ENCODE measurements at regions not wholly inside any gene's neighbourhood (a gene's known extent, or its start where the extent isn't known, plus 50 kb on each side); places are given as distances from the start of the nearest gene placed in this dataset.

DNA sequence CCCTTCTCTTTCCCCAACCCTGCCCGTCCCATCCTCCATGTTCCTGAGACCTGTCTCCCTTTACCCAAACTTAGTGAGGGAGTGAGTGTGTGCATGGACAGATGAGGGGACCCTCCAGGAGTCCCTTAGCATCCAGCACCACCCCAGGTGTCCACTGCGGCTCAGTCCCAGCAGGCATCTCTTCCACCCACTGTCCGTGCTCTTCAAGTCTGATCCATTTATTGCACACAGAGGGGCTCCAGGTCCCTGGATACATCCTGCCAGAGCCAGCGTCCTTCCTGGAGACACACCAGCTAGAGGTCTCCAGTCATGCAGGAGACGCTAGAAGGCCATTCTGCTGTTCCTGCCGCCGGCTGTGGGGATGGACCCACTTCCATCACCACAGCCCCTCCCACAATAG lies 239.2 kb downstream of the ADGRD1 start:
- TF ChIP-seq, protein P1, sequence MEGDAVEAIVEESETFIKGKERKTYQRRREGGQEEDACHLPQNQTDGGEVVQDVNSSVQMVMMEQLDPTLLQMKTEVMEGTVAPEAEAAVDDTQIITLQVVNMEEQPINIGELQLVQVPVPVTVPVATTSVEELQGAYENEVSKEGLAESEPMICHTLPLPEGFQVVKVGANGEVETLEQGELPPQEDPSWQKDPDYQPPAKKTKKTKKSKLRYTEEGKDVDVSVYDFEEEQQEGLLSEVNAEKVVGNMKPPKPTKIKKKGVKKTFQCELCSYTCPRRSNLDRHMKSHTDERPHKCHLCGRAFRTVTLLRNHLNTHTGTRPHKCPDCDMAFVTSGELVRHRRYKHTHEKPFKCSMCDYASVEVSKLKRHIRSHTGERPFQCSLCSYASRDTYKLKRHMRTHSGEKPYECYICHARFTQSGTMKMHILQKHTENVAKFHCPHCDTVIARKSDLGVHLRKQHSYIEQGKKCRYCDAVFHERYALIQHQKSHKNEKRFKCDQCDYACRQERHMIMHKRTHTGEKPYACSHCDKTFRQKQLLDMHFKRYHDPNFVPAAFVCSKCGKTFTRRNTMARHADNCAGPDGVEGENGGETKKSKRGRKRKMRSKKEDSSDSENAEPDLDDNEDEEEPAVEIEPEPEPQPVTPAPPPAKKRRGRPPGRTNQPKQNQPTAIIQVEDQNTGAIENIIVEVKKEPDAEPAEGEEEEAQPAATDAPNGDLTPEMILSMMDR (conservative IDR thresholded peaks at IDR 0.05; ENCODE audit: low read depth, low read length): no peak
- TF ChIP-seq POLR2A (IDR thresholded peaks at IDR 0.05; ENCODE audit: low read depth, low read length) (no peak), FOS (IDR thresholded peaks at IDR 0.05; ENCODE audit: low read depth, low read length) (no peak), BHLHE40 (IDR thresholded peaks at IDR 0.05; ENCODE audit: low read depth, low read length) (no peak), NFE2L2 (IDR thresholded peaks at IDR 0.05; ENCODE audit: low read depth, low read length) (no peak), RAD21 (IDR thresholded peaks at IDR 0.05; ENCODE audit: low read length) (no peak), MAZ (IDR thresholded peaks at IDR 0.05; ENCODE audit: borderline replicate concordance, low read depth, low read length) (no peak), MAFK (IDR thresholded peaks at IDR 0.05; ENCODE audit: low read depth, low read length) (no peak)
- TF ChIP-seq, protein P2, sequence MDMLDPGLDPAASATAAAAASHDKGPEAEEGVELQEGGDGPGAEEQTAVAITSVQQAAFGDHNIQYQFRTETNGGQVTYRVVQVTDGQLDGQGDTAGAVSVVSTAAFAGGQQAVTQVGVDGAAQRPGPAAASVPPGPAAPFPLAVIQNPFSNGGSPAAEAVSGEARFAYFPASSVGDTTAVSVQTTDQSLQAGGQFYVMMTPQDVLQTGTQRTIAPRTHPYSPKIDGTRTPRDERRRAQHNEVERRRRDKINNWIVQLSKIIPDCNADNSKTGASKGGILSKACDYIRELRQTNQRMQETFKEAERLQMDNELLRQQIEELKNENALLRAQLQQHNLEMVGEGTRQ (IDR thresholded peaks at IDR 0.05; ENCODE audit: low read depth, low read length): no peak
- TF ChIP-seq, protein P3, sequence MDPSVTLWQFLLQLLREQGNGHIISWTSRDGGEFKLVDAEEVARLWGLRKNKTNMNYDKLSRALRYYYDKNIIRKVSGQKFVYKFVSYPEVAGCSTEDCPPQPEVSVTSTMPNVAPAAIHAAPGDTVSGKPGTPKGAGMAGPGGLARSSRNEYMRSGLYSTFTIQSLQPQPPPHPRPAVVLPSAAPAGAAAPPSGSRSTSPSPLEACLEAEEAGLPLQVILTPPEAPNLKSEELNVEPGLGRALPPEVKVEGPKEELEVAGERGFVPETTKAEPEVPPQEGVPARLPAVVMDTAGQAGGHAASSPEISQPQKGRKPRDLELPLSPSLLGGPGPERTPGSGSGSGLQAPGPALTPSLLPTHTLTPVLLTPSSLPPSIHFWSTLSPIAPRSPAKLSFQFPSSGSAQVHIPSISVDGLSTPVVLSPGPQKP (IDR thresholded peaks at IDR 0.05; ENCODE audit: borderline replicate concordance, low read depth, low read length): no peak

All from IMR-90 (cell line).